Kidney tubule cell (primary cell): ENCODE measurements at regions not wholly inside any gene's neighbourhood (a gene's known extent, or its start where the extent isn't known, plus 50 kb on each side); places are given as distances from the start of the nearest gene placed in this dataset.

ENCODE experiments used
- DNase-seq: peaks from one replicate; pipeline ENCODE4 v3.0.0-alpha.2; 2018; ENCODE audit warnings: low spot score

GRCh38 chr3:34793057-34793456 is 846.3 kb upstream of the ARPP21 start:
- peak; percentile 1 for DNase-seq

DNA sequence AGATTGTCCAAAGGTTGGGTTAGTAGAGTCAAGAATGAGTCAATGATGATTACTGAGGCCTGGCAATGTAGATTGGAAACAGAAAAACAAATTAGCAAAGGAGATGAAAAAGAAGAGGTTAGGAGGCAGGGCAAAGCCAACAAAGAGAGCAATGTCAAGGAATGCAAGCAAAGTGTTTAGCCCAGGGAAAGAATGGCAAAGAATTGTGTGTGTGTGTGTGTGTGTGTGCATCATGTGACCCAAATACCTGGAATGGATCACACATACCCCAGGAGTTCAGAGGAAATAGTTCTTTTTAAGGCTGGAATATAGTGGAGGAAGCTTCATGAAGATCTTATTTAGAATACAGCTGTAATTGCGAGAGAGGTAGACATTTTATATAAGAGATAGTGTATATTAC is 831.7 kb upstream of the ARPP21 start:
- DNase-seq, result no peak

- no peak for DNase-seq
These were observed 831.0 kb upstream of the ARPP21 start for GRCh38 chr3:34808287-34808686.

GRCh38 chr3:34828847-34829246 is 810.5 kb upstream of the ARPP21 start:
- no peak for DNase-seq

- no peak for DNase-seq
These were observed 806.3 kb upstream of the ARPP21 start for GRCh38 chr3:34832865-34833508.

DNA sequence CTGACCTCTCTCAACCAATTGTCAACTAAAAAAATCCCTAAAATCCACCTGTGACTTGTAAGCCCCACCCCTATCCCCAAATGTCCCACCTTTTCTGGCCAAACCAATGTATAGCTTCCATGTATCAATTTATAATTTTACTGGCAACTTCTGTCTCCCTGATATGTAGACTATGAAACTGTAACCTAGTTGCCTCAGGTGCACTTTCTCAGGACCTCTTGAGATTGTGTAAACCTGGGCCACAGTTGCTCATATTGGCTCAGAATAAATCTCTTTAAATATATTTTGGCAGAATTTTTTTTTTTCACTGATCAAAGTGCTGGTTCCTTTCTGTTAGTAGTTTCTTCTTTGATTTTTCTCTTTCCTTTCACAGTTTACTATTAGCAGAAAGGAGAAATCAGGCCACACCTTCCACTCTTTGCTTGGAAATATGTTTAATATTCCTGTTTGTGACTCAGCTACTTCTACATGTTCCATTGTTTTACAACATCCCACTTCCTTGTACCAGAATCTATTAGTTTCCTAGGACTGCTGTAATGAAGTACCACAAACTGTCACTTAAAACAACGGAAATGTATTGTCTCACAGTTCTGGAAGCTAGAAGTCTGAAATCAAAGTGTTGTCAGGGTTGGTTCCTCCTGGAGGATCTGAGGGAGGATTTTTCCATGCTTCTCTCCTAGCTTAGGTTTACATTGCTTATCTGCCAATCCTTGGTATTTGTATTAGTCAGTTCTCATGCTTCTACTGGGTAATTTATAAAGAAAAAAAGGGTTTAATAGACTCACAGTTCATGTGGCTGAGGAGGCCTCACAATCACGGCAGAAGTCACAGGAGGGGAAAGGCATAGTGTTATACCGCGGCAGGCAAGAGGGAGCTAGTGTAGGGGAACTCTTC is 801.2 kb upstream of the ARPP21 start:
- DNase-seq, result peak; percentile 51

DNA sequence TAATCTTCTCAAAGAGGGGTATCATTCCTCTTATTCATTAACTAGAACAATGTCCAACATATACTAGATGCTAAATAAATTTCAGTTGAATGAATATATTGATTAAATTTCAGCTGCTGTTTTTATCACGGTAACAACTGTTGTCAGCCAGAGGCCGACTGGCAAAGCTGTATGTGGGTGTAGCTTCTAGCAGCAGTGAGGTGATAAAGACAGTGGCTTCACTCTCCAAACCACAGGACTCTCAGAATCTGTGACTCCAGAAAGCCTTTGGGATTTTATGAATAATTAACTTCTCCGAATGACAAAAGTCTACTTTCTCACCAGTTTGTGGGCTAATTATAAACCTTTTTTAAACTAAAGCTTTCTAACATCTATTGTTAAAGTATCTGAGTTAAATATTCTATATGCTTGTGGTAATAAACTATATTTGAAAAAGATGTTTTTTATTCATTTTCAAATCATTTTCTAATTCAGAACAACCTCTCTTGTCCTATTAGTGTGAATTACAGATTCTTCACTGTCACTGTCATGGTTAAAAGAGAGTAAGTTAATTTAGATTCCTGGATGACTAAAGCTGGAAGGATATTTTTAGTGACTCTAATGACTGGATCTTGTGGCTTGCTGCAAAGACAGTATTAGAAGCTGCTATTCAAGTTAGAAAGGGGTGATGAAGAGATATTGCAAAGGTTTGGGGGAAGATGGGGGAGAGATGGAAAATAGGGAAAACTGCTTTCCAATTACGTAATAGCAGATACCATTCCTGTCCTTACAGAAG is 796.4 kb upstream of the ARPP21 start:
- DNase-seq, result peak; percentile 72

- no peak for DNase-seq
These were observed 795.1 kb upstream of the ARPP21 start for GRCh38 chr3:34844323-34844620.

DNA sequence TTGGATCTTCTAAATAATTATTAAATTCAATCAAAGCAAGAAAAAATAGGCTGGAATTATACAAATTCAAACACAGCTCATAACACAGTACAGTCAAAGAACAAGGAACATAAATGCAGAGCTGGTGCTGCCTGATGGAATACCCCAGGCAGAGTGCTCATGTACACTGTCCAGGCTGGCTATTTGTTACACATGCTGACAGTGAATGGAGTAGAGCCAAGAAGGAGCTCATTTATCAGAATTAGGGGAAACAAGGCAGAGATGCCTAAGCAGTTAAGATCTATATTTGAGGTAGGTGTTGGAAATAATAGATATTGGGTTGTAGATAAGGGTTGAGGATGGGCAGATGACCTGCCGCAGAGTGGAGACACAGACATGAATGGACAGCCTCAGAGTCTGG is 788.2 kb upstream of the ARPP21 start:
- no peak for DNase-seq

GRCh38 chr3:34852844-34853439 is 786.4 kb upstream of the ARPP21 start:
- DNase-seq, result no peak

- DNase-seq, result no peak
These were observed 783.0 kb upstream of the ARPP21 start for GRCh38 chr3:34856081-34856947.

GRCh38 chr3:34858067-34858660 is 781.2 kb upstream of the ARPP21 start:
- DNase-seq, result no peak

GRCh38 chr3:34859746-34860145 is 779.6 kb upstream of the ARPP21 start:
- no peak for DNase-seq

DNA sequence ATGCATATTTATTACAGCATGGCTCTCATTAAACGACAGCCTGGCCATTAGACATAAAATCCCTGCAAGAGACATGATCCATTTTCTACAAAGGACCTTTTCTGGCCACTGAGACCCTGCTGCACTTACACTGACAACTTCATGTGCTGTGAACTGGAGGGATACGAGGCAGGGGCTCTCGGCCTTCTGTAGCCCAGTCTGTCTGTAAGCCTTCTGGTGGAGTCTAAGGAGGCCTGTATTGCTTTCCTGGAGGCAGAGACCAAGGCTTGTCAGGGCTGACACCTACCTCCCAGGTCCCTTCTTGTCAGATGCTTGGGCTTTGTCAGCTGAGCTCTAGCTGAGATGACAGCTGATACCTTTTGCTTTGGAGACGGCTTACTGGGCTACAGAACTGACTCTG is 776.9 kb upstream of the ARPP21 start:
- DNase-seq, result no peak

- DNase-seq, result no peak
These were observed 775.8 kb upstream of the ARPP21 start for GRCh38 chr3:34863485-34863884.

GRCh38 chr3:34864011-34864410 is 775.3 kb upstream of the ARPP21 start:
- peak; percentile 38 for DNase-seq

DNA sequence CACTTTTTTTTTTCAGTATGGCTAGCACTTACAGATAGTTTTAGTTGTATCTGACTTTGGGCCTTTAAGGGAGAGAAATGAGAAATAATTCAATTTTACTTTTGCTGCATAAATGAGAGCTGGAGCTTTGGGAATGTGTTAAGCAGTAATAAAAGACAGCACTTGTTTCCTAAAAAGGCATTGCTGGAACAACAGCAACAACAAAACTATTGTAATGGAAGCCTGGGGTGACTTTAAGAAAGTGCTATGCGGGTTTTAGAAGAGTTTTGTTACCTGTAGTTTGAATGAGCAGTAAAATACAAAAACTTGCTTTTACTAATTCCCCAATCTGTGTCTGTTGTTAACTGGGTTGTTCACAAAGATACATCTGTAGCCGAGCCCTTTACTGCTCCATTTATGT is 774.0 kb upstream of the ARPP21 start:
- DNase-seq, result no peak

DNA sequence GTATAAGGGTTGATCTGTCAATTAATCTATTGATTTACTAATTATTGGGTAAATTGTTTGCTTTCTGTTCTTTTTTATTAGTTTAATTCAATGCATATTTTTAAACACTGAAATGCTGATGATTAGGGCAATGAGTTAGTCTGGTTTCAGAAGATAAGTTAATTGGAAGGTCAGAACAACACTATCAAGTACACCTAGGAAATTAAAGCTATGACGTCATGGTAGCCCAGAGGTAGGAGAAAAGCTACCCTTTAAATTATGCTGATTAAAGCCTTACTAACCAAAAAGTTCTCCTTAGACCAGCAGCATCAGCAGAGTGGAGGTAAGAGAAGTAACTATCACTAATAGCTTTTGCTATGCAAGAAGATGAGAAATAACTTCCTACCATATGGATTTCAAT is 770.4 kb upstream of the ARPP21 start:
- DNase-seq, result no peak

DNA sequence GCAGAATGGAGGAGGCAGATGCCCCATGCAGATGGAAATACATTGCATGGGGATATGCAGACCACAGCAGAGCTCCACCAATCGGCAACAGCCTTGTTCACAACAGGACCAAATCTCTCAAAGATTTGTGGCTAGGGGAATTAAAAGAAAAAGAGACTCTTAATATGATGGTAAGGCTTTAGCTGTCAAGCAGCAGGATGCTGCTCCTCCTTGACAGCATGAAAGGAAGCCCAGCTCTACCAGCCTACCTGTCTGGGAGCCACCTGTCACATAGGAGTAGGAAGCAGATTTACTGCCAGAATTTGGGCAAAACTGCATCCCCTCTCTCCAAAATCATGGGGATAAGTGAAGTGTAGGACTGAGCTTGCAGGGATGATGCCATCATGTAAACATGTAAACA is 769.6 kb upstream of the ARPP21 start:
- no peak for DNase-seq

GRCh38 chr3:34872406-34872805 is 766.9 kb upstream of the ARPP21 start:
- DNase-seq, result no peak

DNA sequence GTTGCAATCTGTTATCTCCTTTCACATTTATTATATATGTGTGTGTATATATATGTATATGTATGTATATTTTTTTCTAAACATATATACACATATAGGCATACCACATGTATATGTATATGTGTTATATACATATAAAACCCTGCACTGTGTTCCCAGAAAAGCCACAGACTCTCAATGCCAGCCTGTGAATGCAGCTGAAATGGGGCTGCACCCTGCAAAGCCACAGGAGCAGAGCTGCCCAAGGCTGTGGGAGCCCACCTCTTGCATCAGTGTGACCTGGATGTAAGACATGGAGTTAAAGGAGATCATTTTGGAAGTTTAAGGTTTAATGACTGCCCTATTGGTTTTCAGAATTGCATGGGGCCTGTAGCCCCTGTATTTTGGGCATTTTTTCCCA is 762.3 kb upstream of the ARPP21 start:
- no peak for DNase-seq
